ENCODE measurements at regions not wholly inside any gene's neighbourhood (a gene's known extent, or its start where the extent isn't known, plus 50 kb on each side); places are given as distances from the start of the nearest gene placed in this dataset.

GRCh38 chrX:7286168-7286837, 138.3 kb upstream of the PUDP start:
- DNase-seq (ENCODE audit: insufficient read length, low spot score) = no peak
- TF ChIP-seq POLR2A (IDR thresholded peaks at IDR 0.05; ENCODE audit: low read depth, low read length) = no peak
- FAIRE-seq = no peak

DNA sequence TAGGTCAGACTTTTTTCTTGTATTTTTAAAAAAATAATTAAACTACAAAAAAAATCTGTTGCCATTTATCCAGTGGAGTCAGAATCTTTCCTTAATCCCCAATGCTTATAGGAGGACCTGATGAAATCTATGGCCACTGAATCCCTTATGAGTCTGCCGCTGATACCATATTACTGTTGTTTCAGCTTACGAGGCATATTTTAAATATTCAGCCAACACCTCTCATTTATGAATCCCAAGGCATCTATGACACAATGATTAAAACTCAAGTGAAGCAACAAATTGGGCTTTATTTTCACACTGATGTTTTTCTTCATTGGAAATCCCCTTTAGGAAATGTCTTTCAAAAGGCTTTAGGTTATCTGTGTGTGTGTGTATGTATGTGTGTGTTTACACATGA, 137.8 kb upstream of the PUDP start:
- FAIRE-seq (no peak), DNase-seq (ENCODE audit: insufficient read length, low spot score) (no peak)
- TF ChIP-seq POLR2A (IDR thresholded peaks at IDR 0.05; ENCODE audit: low read depth, low read length) = no peak

- FAIRE-seq (no peak), DNase-seq (ENCODE audit: insufficient read length, low spot score) (no peak)
- TF ChIP-seq POLR2A (IDR thresholded peaks at IDR 0.05; ENCODE audit: low read depth, low read length) = no peak
Observed at GRCh38 chrX:7283741-7284140, 135.8 kb upstream of the PUDP start.

- FAIRE-seq = no peak
- no peak for TF ChIP-seq POLR2A (IDR thresholded peaks at IDR 0.05; ENCODE audit: low read depth, low read length)
- no peak for DNase-seq (ENCODE audit: insufficient read length, low spot score)
Observed at GRCh38 chrX:7280520-7280919, 132.6 kb upstream of the PUDP start.

GRCh38 chrX:7272346-7272745, 124.4 kb upstream of the PUDP start:
- TF ChIP-seq POLR2A (IDR thresholded peaks at IDR 0.05; ENCODE audit: low read depth, low read length) = no peak
- no peak for FAIRE-seq
- DNase-seq (ENCODE audit: insufficient read length, low spot score) = no peak

- DNase-seq (ENCODE audit: insufficient read length, low spot score) = no peak
- TF ChIP-seq POLR2A (IDR thresholded peaks at IDR 0.05; ENCODE audit: low read depth, low read length) = no peak
- no peak for FAIRE-seq
Observed at GRCh38 chrX:7270933-7271332, 123.0 kb upstream of the PUDP start.

DNA sequence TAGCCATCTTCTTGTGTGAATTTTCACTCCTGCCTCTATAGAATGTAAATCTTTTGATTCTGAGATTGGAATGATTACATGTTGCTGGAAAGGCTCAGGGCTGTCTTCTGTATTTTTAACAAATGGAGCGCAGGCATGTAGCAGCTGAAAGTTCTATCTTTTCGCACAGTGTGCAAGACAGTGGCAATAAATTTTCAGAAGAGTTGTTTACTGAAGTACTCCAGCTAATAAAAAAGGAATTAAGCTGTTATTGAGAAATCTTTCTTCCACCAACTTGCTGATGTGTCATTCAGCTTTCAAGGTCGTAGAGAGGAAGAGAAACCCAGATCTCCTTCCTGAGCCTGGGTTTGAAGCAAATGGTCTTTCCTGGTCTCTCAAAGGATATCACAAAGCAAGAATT, 122.0 kb upstream of the PUDP start:
- FAIRE-seq (no peak), DNase-seq (ENCODE audit: insufficient read length, low spot score) (no peak)
- no peak for TF ChIP-seq POLR2A (IDR thresholded peaks at IDR 0.05; ENCODE audit: low read depth, low read length)

- no peak for TF ChIP-seq POLR2A (IDR thresholded peaks at IDR 0.05; ENCODE audit: low read depth, low read length)
- FAIRE-seq (no peak), DNase-seq (ENCODE audit: insufficient read length, low spot score) (no peak)
Observed at GRCh38 chrX:7269589-7269988, 121.6 kb upstream of the PUDP start.

GRCh38 chrX:7266288-7266687, 118.3 kb upstream of the PUDP start:
- FAIRE-seq (no peak), DNase-seq (ENCODE audit: insufficient read length, low spot score) (no peak)
- TF ChIP-seq POLR2A (IDR thresholded peaks at IDR 0.05; ENCODE audit: low read depth, low read length) = no peak

DNA sequence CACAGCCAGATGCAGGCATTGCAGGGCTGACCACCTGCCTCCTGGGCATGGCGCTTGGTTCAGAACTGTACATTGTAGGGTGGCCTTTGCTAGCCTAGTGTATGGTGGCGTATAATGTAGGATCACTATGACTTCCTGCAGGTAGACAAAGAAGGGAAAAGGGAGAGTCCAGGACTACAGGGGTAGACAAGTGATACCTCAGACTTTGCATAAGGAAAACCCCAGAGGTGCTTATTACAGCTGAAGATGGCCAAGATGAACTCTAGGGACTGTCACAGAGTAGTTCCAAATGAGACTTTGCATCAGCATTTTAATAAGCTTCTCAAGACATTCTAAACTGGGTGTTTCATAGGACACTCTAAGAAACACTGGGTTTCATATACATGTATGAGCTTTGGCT, 116.4 kb upstream of the PUDP start:
- no peak for DNase-seq (ENCODE audit: insufficient read length, low spot score)
- no peak for TF ChIP-seq POLR2A (IDR thresholded peaks at IDR 0.05; ENCODE audit: low read depth, low read length)
- FAIRE-seq = no peak

GRCh38 chrX:7263961-7264360, 116.0 kb upstream of the PUDP start:
- TF ChIP-seq POLR2A (IDR thresholded peaks at IDR 0.05; ENCODE audit: low read depth, low read length) = no peak
- DNase-seq (ENCODE audit: insufficient read length, low spot score) (no peak), FAIRE-seq (no peak)

DNA sequence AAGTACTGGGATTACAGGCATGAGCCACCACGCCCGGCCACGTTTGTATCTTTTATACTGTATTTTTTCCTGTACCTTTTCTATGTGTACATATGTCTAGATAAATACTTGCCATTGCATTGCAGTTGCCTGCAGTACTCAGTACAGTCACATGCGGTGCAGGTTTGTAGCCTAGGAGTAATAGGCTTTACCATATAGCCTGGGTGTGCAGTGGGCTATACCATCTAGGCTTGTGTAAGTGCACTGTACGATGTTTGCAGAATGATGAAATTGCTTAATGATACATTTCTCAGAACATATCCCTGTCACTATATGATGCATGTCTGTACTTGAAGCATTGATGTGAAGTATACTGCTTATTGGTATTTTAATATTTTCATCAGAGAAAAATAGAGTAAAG, 115.4 kb upstream of the PUDP start:
- no peak for FAIRE-seq
- no peak for TF ChIP-seq POLR2A (IDR thresholded peaks at IDR 0.05; ENCODE audit: low read depth, low read length)
- DNase-seq (ENCODE audit: insufficient read length, low spot score) = no peak

GRCh38 chrX:7262551-7262950, 114.6 kb upstream of the PUDP start:
- no peak for FAIRE-seq
- no peak for TF ChIP-seq POLR2A (IDR thresholded peaks at IDR 0.05; ENCODE audit: low read depth, low read length)
- no peak for DNase-seq (ENCODE audit: insufficient read length, low spot score)

GRCh38 chrX:7261672-7262332, 113.8 kb upstream of the PUDP start:
- FAIRE-seq = no peak
- no peak for DNase-seq (ENCODE audit: insufficient read length, low spot score)

DNA sequence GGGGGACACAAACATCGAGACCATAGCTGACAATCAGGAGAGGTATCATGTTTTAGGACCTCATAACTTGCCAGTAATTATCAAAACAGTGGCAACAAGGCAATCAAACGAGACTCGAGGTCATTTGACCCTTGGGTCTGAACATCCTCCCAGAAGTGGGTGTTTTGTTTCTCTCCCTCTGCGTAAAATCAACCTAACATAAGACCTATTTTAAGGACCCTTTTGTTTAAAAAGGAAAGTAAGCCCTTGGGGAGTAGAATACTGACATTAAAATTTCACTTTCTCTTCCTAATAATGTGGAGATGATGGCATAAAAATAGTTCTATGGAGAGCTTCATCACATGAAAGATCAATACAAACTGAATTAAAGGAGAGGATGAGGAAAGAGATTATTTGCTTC, 106.2 kb upstream of the PUDP start:
- FAIRE-seq (no peak), DNase-seq (ENCODE audit: insufficient read length, low spot score) (no peak)
- TF ChIP-seq POLR2A (IDR thresholded peaks at IDR 0.05; ENCODE audit: low read depth, low read length) = no peak

More at GRCh38 chrX:7261672-7262332, 113.8 kb upstream of the PUDP start:
- TF ChIP-seq POLR2A (IDR thresholded peaks at IDR 0.05; ENCODE audit: low read depth, low read length) = no peak

Data from H54 (cell line).